Stimulated activated CD8-positive, alpha-beta memory T cell treated with anti-CD3 and anti-CD28 coated beads, Interleukin-4, amount 100 ng/mL, for 24 hours (primary cell): ENCODE measurements at regions not wholly inside any gene's neighbourhood (a gene's known extent, or its start where the extent isn't known, plus 50 kb on each side); places are given as distances from the start of the nearest gene placed in this dataset.
"Not testable (repeated sequence)": the region's sequence is repeated elsewhere in the genome, so short reads cannot be mapped to it uniquely, and the experiment has no call there.

Source experiments
- DNase-seq: peaks from one replicate; pipeline ENCODE4 v3.0.0-alpha.2; 2020; ENCODE audit warnings: low read depth

DNA sequence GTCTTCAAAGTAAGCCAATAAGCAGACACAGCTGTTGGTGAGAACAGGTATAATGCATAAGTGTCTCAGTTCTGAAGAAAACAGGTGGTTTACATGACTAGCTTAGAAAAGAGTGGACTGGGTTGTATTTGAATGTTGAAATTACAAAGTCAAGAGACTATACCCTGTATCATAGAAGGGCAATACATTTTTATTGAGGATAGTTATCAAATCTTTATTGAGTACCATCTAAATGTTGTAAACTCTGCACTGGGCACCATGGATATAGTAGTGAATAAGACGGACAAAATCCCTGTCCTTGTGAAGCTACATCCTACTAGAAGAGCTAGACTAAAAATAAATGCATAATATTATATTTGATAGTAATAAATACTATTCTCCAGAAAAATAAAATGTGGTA, 88.5 kb upstream of the CDC42EP3 start:
- not testable (repeated sequence) for DNase-seq

DNA sequence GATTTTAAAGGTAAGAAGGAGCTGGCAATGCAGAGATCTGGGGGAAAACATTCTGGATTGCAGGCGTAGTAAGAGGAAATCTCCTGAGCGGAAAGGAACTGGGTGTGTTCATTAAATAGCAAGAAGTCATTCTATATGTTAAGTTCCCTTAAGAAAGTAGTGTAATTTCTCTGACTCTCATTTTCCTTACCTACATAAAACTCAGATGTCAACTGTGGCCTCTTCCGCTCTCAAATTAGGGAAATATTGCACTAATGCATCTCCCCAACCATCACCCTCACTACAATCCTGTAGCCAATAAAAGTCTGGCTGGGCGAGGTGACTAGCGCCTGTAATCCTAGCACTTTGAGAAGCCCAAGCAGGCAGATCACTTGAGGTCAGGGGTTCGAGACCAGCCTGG, 89.0 kb upstream of the CDC42EP3 start:
- DNase-seq: no peak

DNA sequence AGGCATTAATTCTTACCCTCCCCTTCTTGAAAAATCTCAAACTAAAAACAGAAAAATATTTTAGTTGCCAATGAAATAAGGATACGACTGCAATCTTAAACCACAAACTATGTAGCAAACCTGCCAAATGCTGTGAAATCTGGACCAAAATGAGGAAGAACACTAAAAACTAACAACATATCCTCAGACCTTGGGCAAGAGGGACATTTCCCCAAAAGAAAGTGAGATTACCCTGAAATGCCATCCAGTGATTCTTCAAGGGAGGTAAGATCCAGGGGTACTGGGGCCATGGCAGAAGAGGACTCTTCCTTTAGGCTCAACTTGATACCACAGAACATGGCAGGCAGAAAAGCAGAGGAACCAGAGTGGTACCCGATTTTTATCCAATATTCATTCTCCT, 90.8 kb upstream of the CDC42EP3 start:
- DNase-seq: not testable (repeated sequence)

GRCh38 chr2:37764739-37765138, 93.3 kb upstream of the CDC42EP3 start:
- no peak for DNase-seq

DNA sequence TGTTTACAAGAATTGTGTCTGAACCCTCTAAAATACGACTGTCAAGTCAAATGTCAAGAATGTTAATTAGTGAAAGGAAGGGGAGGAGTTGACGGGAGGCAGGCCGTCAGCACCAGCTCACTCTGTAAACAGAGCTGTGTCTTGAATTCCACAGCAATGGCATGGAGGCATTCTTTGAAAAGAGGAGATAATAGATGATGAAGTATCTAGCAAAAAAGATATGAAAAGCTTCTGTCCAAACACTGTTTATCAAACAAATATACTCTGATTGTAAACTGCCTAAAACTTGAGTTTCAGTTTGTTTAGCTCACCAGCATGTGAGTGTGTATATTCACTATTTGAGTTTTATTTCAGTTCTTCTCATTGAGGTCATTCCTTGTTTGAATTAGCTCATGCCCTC, 94.7 kb upstream of the CDC42EP3 start:
- DNase-seq: no peak

GRCh38 chr2:37767046-37767445, 95.6 kb upstream of the CDC42EP3 start:
- DNase-seq: no peak

GRCh38 chr2:37767959-37768925, 96.8 kb upstream of the CDC42EP3 start:
- no peak for DNase-seq

DNA sequence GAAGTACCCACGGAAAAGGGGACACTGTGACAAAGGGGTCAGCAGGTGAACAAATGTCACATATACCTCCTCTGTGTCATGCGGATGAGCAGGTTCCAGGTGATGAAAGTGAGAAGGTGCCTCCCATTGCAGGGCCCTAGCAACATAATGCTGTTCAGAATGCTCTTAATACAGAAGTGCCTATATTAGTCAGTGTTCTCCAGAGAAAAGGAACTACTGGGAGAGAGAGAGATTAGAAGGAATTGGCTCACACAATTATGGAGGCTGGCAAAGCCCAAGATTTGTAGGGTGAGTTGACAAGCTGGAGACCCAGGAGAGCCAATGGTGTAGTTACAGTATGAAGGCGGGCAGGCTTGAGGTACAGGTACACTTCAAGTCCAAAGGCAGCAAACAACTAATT, 98.1 kb upstream of the CDC42EP3 start:
- no peak for DNase-seq

GRCh38 chr2:37770797-37771196, 99.4 kb upstream of the CDC42EP3 start:
- no peak for DNase-seq

- no peak for DNase-seq
These were observed 100.2 kb upstream of the CDC42EP3 start for GRCh38 chr2:37771600-37772088.

DNA sequence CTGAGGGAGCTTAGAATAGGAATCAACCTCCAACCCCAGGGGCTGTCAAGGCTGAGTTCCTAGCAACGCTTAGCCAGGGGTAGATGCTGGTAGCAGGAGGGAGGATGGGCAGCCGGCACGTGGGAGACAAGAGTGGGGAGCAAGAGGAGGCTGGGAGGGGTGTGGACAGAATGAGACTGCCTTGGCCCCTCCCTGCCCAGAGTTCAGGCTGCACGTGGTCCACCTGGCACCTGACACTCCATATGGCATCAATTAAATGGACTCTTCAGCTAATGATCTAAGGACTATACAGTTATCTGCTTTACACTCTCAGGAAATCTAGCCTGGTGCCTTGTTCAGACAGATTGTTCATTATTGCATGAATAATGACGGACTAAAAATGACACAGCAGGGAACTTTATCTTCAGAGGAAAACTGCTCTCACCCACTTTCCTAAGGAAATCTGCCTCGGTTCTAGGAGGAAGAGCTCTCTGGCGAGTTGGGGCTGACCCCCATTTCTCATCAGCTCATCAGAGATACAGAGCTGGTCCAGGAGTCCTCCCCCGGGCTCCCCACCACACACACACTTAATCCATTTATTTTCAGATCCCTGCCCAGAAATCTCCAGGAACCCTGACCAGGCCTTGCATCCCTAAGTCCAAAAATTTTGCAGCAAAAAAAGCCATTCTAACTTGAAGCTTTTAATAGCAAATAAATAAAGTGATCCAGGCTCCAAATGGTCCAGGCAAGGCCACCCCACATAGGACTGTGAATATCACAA, 102.1 kb upstream of the CDC42EP3 start:
- no peak for DNase-seq

- not testable (repeated sequence) for DNase-seq
These were observed 102.9 kb upstream of the CDC42EP3 start for GRCh38 chr2:37774171-37774944.

DNA sequence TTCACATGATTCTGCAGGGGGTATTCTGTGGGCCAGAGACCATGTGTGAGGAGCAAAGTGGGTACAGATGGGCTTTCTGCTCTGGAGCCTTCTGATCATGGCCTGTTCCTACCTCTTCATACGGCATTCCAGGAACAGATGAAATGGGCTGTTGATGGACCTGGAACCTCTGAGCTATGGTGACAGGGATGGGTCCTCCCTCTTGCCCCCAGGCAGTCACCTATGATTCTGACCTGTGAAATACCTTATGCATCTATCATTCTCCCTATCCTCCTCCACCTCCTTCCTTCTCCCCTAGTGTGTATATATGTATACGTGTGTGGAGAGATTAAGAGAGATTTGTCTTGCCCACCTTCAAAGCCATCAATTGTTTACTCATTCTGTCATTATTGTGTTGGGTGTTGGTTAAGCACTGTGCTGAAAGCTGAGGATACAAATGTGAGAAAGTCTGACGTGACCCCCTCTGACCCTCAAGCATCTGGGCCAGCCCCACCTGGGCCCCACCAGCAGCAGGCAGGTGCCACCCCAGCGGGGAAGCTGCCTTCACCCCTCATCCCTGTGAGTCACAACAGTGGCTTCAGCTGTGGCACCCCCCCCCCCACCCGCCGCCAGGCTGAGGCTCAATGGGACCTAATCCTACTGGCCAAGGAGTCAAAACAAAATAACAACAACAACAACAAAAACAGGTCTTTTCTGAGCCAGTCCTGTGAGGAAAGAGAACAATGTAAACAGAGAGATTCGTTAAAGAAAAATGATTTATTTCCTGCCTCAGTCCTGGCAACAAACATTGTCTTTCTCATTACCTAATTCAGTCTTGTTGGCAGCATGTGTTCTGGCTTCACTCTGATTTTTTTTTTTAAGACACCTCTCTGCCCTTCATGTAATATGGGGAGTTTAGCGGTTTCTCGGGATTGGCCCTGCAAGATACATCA, 103.8 kb upstream of the CDC42EP3 start:
- no peak for DNase-seq

DNA sequence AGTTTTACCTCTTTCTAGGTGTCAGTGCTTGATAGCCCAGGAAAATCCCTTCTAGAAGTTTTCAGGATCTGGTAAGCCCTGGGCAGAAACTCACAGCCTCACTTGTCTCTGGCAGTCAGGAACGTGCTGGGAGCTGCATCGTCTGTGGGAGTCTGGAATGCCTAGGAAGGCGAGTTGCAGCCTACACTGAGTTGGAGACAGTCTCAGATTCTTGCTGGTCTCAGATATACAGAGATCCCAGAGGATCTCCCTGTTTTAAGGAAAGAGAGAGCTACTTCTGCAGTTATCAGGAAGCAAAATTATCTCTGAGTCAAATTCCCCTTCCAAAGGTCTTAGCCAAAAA, 104.4 kb upstream of the CDC42EP3 start:
- DNase-seq: no peak

GRCh38 chr2:37776487-37776886, 105.0 kb upstream of the CDC42EP3 start:
- no peak for DNase-seq

DNA sequence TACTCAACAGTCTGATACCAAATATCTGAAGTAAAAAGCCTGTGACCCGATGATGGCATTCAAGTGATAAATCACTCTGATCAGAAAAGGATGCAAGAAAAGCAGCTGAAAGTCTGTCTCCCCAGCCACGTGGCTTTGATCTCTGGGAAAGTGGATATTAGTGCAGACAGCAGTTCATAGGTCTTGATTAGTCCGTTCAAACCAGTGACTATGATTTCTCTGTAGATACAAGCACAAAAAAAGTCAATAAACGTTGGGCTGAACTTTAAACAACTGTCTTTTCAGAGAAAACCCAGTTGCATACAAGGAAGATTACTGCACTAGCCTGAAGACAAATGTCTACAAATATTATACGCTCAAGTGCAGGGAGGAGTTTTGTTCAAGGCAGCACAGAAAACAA, 107.7 kb upstream of the CDC42EP3 start:
- no peak for DNase-seq

- no peak for DNase-seq
These were observed 108.4 kb upstream of the CDC42EP3 start for GRCh38 chr2:37779611-37780386.

GRCh38 chr2:37780387-37780676, 108.9 kb upstream of the CDC42EP3 start:
- no peak for DNase-seq

- no peak for DNase-seq
These were observed 109.6 kb upstream of the CDC42EP3 start for GRCh38 chr2:37781028-37781427.

DNA sequence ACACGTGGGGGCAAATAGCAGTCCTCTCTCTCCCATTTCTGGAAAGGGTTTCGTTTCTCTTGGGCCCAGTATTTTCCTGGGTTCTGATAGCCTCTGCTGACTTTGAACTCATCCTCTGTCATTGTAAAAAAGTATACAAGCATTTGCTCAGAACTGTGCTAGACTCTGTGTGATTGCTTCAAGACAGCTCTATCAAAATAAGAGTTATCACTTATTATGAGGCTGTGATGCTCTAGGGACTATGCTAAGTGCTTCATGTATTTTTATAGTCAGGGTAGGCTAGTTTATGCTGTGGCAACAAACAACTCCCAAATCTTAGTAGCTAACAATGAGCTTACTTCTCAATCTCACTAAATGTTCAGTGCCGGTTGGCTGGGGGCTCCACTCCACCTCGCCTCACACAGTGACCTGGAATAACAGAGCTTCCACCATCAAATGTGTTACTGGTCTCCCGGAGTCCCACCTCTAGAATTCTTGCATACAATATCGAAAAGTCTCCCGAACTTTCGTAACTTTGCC, 110.8 kb upstream of the CDC42EP3 start:
- DNase-seq: no peak
